ENCODE measurements at regions not wholly inside any gene's neighbourhood (a gene's known extent, or its start where the extent isn't known, plus 50 kb on each side); places are given as distances from the start of the nearest gene placed in this dataset.

- no peaks in the 10 kb centered on the region for H3K9me3 ChIP-seq (ENCODE audit: control insufficient read depth in 2 of 3, low read length in 3 of 3)
- POLR2A ChIA-PET, result no interaction called here
- peak overlapping the region in 1 of 9 donors; percentile 14 for H3K27ac Mint-ChIP-seq
- H3K4me1 ChIP-seq (ENCODE audit: control insufficient read depth in 2 of 2, insufficient read depth in 2 of 2, low read length in 2 of 2), result no peaks in the 10 kb centered on the region
- H3K9me3 Mint-ChIP-seq, result no peaks in the 10 kb centered on the region
- peak in 2 of 9 donors; percentile 3 to 12 for DNase-seq
- intact Hi-C loops (cut with micrococcal nuclease), result no loop called here
- H3K4me3 Mint-ChIP-seq, result no peak overlapping the region
- no peak overlapping the region for H3K27ac ChIP-seq (ENCODE audit: low read depth, low read length)
- H3K27me3 ChIP-seq (ENCODE audit: control insufficient read depth in 2 of 2, insufficient read depth in 2 of 2, low read length in 2 of 2), result no peaks in the 10 kb centered on the region
- ATAC-seq, result no peak
- H3K4me3 ChIP-seq (ENCODE audit: low read length), result no peak overlapping the region
- no peaks in the 10 kb centered on the region for H3K36me3 Mint-ChIP-seq
- CTCF ChIA-PET, result no interaction called here
- H3K4me1 Mint-ChIP-seq, result no peaks in the 10 kb centered on the region
- no peaks in the 10 kb centered on the region for H3K36me3 ChIP-seq (ENCODE audit: control insufficient read depth in 2 of 3, insufficient read depth in 3 of 3, low read length in 3 of 3)
- H3K27me3 Mint-ChIP-seq, result peaks cover 0 to 30% (median 7%) of the 10 kb centered on the region in 5 donors
These were observed 84.2 kb upstream of the BHLHE23 start for GRCh38 chr20:63090682-63091571.

- Mint-ChIP-seq H3K36me3 (no peaks in the 10 kb centered on the region), H3K27ac (no peak overlapping the region), H3K4me3 (no peak overlapping the region), H3K27me3 (peaks cover 0 to 39% (median 12%) of the 10 kb centered on the region in 5 donors), H3K9me3 (no peaks in the 10 kb centered on the region), H3K4me1 (peaks cover 0 to 3% (median 0%) of the 10 kb centered on the region in 7 donors)
- CTCF ChIA-PET, result no interaction called here
- ATAC-seq, result no peak
- H3K9me3 ChIP-seq (ENCODE audit: control insufficient read depth in 2 of 3, low read length in 3 of 3), result no peaks in the 10 kb centered on the region
- H3K27me3 ChIP-seq (ENCODE audit: control insufficient read depth in 2 of 2, insufficient read depth in 2 of 2, low read length in 2 of 2), result no peaks in the 10 kb centered on the region
- intact Hi-C loops (cut with micrococcal nuclease), result no loop called here
- no peak overlapping the region for H3K27ac ChIP-seq (ENCODE audit: low read depth, low read length)
- H3K36me3 ChIP-seq (ENCODE audit: control insufficient read depth in 2 of 3, insufficient read depth in 3 of 3, low read length in 3 of 3), result no peaks in the 10 kb centered on the region
- H3K4me1 ChIP-seq (ENCODE audit: control insufficient read depth in 2 of 2, insufficient read depth in 2 of 2, low read length in 2 of 2), result no peaks in the 10 kb centered on the region
- POLR2A ChIA-PET, result no interaction called here
- no peak for DNase-seq
- no peak overlapping the region for H3K4me3 ChIP-seq (ENCODE audit: low read length)
These were observed 83.3 kb upstream of the BHLHE23 start for GRCh38 chr20:63090052-63090451.

GRCh38 chr20:63089051-63089907 lies 82.5 kb upstream of the BHLHE23 start:
- H3K27ac ChIP-seq (ENCODE audit: low read depth, low read length), result no peak overlapping the region
- CTCF ChIA-PET, result no interaction called here
- no peak overlapping the region for H3K4me3 ChIP-seq (ENCODE audit: low read length)
- Mint-ChIP-seq H3K27ac (no peak overlapping the region), H3K4me1 (peaks cover 0 to 3% (median 0%) of the 10 kb centered on the region in 7 donors), H3K36me3 (no peaks in the 10 kb centered on the region), H3K9me3 (no peaks in the 10 kb centered on the region), H3K27me3 (peaks cover 0 to 44% (median 12%) of the 10 kb centered on the region in 5 donors), H3K4me3 (no peak overlapping the region)
- POLR2A ChIA-PET, result no interaction called here
- no peaks in the 10 kb centered on the region for H3K4me1 ChIP-seq (ENCODE audit: control insufficient read depth in 2 of 2, insufficient read depth in 2 of 2, low read length in 2 of 2)
- DNase-seq (peak in 2 of 9 donors; percentile 4 to 12), ATAC-seq (no peak)
- H3K36me3 ChIP-seq (ENCODE audit: control insufficient read depth in 2 of 3, insufficient read depth in 3 of 3, low read length in 3 of 3), result no peaks in the 10 kb centered on the region
- H3K9me3 ChIP-seq (ENCODE audit: control insufficient read depth in 2 of 3, low read length in 3 of 3), result no peaks in the 10 kb centered on the region
- H3K27me3 ChIP-seq (ENCODE audit: control insufficient read depth in 2 of 2, insufficient read depth in 2 of 2, low read length in 2 of 2), result no peaks in the 10 kb centered on the region
- intact Hi-C loops (cut with micrococcal nuclease), result no loop called here

- DNase-seq (peak in 1 of 9 donors; percentile 13), ATAC-seq (no peak)
- H3K36me3 ChIP-seq (ENCODE audit: control insufficient read depth in 2 of 3, insufficient read depth in 3 of 3, low read length in 3 of 3), result no peaks in the 10 kb centered on the region
- Mint-ChIP-seq H3K27me3 (peaks cover 0 to 47% (median 12%) of the 10 kb centered on the region in 5 donors), H3K4me1 (peaks cover 0 to 3% (median 0%) of the 10 kb centered on the region in 7 donors), H3K9me3 (no peaks in the 10 kb centered on the region), H3K4me3 (no peak overlapping the region), H3K27ac (no peak overlapping the region), H3K36me3 (no peaks in the 10 kb centered on the region)
- no peaks in the 10 kb centered on the region for H3K4me1 ChIP-seq (ENCODE audit: control insufficient read depth in 2 of 2, insufficient read depth in 2 of 2, low read length in 2 of 2)
- intact Hi-C loops (cut with micrococcal nuclease), result no loop called here
- POLR2A ChIA-PET, result no interaction called here
- CTCF ChIA-PET, result no interaction called here
- H3K9me3 ChIP-seq (ENCODE audit: control insufficient read depth in 2 of 3, low read length in 3 of 3), result no peaks in the 10 kb centered on the region
- H3K27ac ChIP-seq (ENCODE audit: low read depth, low read length), result no peak overlapping the region
- no peaks in the 10 kb centered on the region for H3K27me3 ChIP-seq (ENCODE audit: control insufficient read depth in 2 of 2, insufficient read depth in 2 of 2, low read length in 2 of 2)
- no peak overlapping the region for H3K4me3 ChIP-seq (ENCODE audit: low read length)
These were observed 81.3 kb upstream of the BHLHE23 start for GRCh38 chr20:63087872-63088680.

- no peaks in the 10 kb centered on the region for H3K36me3 Mint-ChIP-seq
- no peak overlapping the region for H3K4me3 ChIP-seq (ENCODE audit: low read length)
- H3K9me3 Mint-ChIP-seq, result peaks cover 0 to 2% (median 0%) of the 10 kb centered on the region in 11 donors
- POLR2A ChIA-PET, result no interaction called here
- H3K27ac Mint-ChIP-seq, result no peak overlapping the region
- H3K27ac ChIP-seq (ENCODE audit: low read depth, low read length), result no peak overlapping the region
- H3K27me3 Mint-ChIP-seq, result peaks cover 0 to 54% (median 17%) of the 10 kb centered on the region in 5 donors
- peaks cover 0 to 3% (median 0%) of the 10 kb centered on the region in 7 donors for H3K4me1 Mint-ChIP-seq
- DNase-seq (peak in 1 of 9 donors; percentile 15), ATAC-seq (no peak)
- no peaks in the 10 kb centered on the region for H3K4me1 ChIP-seq (ENCODE audit: control insufficient read depth in 2 of 2, insufficient read depth in 2 of 2, low read length in 2 of 2)
- CTCF ChIA-PET, result no interaction called here
- H3K4me3 Mint-ChIP-seq, result no peak overlapping the region
- no peaks in the 10 kb centered on the region for H3K9me3 ChIP-seq (ENCODE audit: control insufficient read depth in 2 of 3, low read length in 3 of 3)
- H3K27me3 ChIP-seq (ENCODE audit: control insufficient read depth in 2 of 2, insufficient read depth in 2 of 2, low read length in 2 of 2), result no peaks in the 10 kb centered on the region
- no peaks in the 10 kb centered on the region for H3K36me3 ChIP-seq (ENCODE audit: control insufficient read depth in 2 of 3, insufficient read depth in 3 of 3, low read length in 3 of 3)
- intact Hi-C loops (cut with micrococcal nuclease), result no loop called here
These were observed 80.6 kb upstream of the BHLHE23 start for GRCh38 chr20:63087236-63087871.

Data from naive thymus-derived CD4-positive, alpha-beta T cell (primary cell).